ENCODE measurements at regions not wholly inside any gene's neighbourhood (a gene's known extent, or its start where the extent isn't known, plus 50 kb on each side); places are given as distances from the start of the nearest gene placed in this dataset.

GRCh38 chr3:178451799-178452198 is 84.4 kb upstream of the KCNMB2 start:
- no peak for DNase-seq (ENCODE audit: low read depth)
- no peak overlapping the region for H3K4me3 ChIP-seq (replicated peaks; ENCODE audit: low read depth, low read length)
- TF ChIP-seq CTCF (IDR thresholded peaks at IDR 0.05; ENCODE audit: low read length, missing control alignments), result no peak

DNA sequence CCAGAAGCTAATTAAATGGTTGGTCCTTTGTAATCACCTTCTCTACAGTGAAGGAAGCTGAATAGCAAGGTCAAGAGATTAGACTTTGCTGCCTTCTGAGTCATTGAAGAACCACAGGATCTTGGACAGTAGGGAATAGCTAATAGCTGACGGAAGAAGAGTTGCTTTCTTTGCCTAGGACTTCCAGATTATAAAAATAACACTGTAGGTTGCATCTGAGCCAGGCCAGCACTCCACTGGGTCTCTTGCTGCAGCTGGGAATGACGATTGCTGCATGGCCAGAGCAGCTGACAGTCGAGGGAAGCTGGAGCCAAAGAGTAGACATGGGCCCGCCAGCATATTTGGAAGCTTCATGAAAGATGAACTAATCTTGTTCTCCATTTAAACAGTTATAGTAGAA is 81.5 kb upstream of the KCNMB2 start:
- H3K4me3 ChIP-seq (replicated peaks; ENCODE audit: low read depth, low read length), result no peak overlapping the region
- DNase-seq (ENCODE audit: low read depth), result peak; percentile 45
- TF ChIP-seq CTCF (IDR thresholded peaks at IDR 0.05; ENCODE audit: low read length, missing control alignments), result no peak

DNA sequence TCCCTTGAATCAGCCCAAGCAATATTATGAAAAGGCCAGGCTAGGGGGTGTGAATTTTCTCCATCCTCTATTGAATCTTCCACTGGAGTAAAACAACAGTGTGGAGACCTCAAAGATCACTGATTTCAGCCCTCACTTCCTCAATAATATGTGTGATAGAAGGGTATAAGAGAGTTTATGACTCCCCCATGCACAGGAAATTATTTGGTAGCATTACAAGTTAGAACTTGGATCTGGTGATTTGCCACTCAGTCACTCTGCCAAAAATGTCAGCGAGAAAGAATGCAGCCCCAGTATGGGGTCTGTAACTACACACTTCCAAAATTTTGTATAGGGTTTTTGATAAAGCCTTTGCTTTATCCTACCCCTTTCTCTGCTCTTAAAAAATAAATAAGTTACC is 81.0 kb upstream of the KCNMB2 start:
- peak; percentile 7 for DNase-seq (ENCODE audit: low read depth)
- no peak overlapping the region for H3K4me3 ChIP-seq (replicated peaks; ENCODE audit: low read depth, low read length)
- no peak for TF ChIP-seq CTCF (IDR thresholded peaks at IDR 0.05; ENCODE audit: low read length, missing control alignments)

- no peak overlapping the region for H3K4me3 ChIP-seq (replicated peaks; ENCODE audit: low read depth, low read length)
- TF ChIP-seq CTCF (IDR thresholded peaks at IDR 0.05; ENCODE audit: low read length, missing control alignments), result no peak
- no peak for DNase-seq (ENCODE audit: low read depth)
Measured at GRCh38 chr3:178455946-178456345, 80.3 kb upstream of the KCNMB2 start.

DNA sequence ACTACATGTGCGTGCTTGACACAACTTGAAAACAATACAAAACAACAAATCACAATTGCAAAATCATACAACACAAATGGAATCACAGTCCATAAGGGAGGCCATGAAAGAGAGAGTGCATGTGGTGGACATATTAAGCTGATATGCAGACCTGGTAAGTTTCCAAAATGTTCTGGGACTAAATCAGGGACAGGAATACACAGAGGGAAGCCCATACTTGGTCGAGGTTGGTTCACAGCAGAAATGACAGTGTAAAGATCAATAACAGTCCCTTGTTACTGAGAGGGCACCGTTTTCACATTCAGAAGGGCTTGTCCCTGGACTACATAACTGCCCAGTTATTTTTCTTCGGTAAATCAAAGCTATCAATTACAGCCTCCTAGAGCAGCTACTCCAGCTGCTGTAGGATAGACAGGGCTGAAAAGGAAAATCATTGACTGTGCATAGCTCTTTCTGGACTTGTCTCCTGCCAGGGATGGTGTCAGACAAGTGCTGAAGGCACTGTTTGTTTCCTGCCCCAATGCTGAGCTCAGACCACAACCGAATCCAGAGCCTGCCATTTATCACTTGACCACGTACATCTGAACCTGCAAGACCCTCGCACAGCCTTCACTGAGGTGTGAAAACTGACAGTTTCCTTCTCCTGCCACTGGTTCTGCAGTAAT is 79.5 kb upstream of the KCNMB2 start:
- no peak for TF ChIP-seq CTCF (IDR thresholded peaks at IDR 0.05; ENCODE audit: low read length, missing control alignments)

GRCh38 chr3:178457511-178457910 is 78.7 kb upstream of the KCNMB2 start:
- no peak for DNase-seq (ENCODE audit: low read depth)
- TF ChIP-seq CTCF (IDR thresholded peaks at IDR 0.05; ENCODE audit: low read length, missing control alignments), result no peak
- no peak overlapping the region for H3K4me3 ChIP-seq (replicated peaks; ENCODE audit: low read depth, low read length)

More for the DNA sequence above, 79.5 kb upstream of the KCNMB2 start:
- DNase-seq (ENCODE audit: low read depth), result no peak
- no peak overlapping the region for H3K4me3 ChIP-seq (replicated peaks; ENCODE audit: low read depth, low read length)

Measured in fibroblast of pulmonary artery (primary cell).